HUES48 (cell line): ENCODE measurements at regions not wholly inside any gene's neighbourhood (a gene's known extent, or its start where the extent isn't known, plus 50 kb on each side); places are given as distances from the start of the nearest gene placed in this dataset.
"Not testable (repeated sequence)": the region's sequence is repeated elsewhere in the genome, so short reads cannot be mapped to it uniquely, and the experiment has no call there.

ENCODE experiments used
- H3K27ac ChIP-seq: one replicate; pipeline ENCODE4 v1.7.0; 2013; ENCODE audit warnings: low read depth, low read length, inconsistent platforms
- H3K27me3 ChIP-seq: 2 replicates; pipeline ENCODE4 v1.6.1; 2013; ENCODE audit warnings: mild to moderate bottlenecking, low read length; ENCODE audit not compliant: control insufficient read depth, insufficient read depth
- H3K36me3 ChIP-seq: 2 replicates; pipeline ENCODE4 v1.6.1; 2013; ENCODE audit warnings: low read length; ENCODE audit not compliant: control insufficient read depth, insufficient read depth
- H3K4me1 ChIP-seq: 2 replicates; pipeline ENCODE4 v1.6.1; 2013; ENCODE audit warnings: mild to moderate bottlenecking, low read length; ENCODE audit not compliant: control insufficient read depth, insufficient read depth
- H3K4me3 ChIP-seq: 2 replicates; pipeline ENCODE4 v1.5.1; 2013; ENCODE audit warnings: mild to moderate bottlenecking, low read depth, low read length
- H3K9ac ChIP-seq: 2 replicates; pipeline ENCODE4 v1.6.1; 2013; ENCODE audit warnings: mild to moderate bottlenecking, low read depth, low read length, moderate library complexity
- H3K9me3 ChIP-seq: 2 replicates; pipeline ENCODE4 v1.6.1; 2013; ENCODE audit warnings: low read length; ENCODE audit not compliant: control insufficient read depth, insufficient read depth

GRCh38 chr2:123804126-123804525, 221.0 kb upstream of the CNTNAP5 start:
- not testable (repeated sequence) for H3K4me3 ChIP-seq, H3K36me3 ChIP-seq, H3K4me1 ChIP-seq, H3K27me3 ChIP-seq, H3K27ac ChIP-seq, H3K9ac ChIP-seq
- peaks cover 18% of the 10 kb centered on the region for H3K9me3 ChIP-seq

- not testable (repeated sequence) for H3K9ac ChIP-seq, H3K27me3 ChIP-seq, H3K4me3 ChIP-seq, H3K36me3 ChIP-seq, H3K4me1 ChIP-seq, H3K27ac ChIP-seq
- H3K9me3 ChIP-seq, result peaks cover 18% of the 10 kb centered on the region
These were observed 219.3 kb upstream of the CNTNAP5 start for GRCh38 chr2:123805746-123806145.

GRCh38 chr2:123808243-123808642, 216.8 kb upstream of the CNTNAP5 start:
- Histone ChIP-seq H3K9ac (no peak overlapping the region), H3K36me3 (no peaks in the 10 kb centered on the region), H3K27me3 (no peaks in the 10 kb centered on the region), H3K4me3 (no peak overlapping the region), H3K27ac (no peak overlapping the region), H3K4me1 (no peaks in the 10 kb centered on the region), H3K9me3 (peaks cover 18% of the 10 kb centered on the region)

- no peaks in the 10 kb centered on the region for H3K4me1 ChIP-seq
- H3K4me3 ChIP-seq, result no peak overlapping the region
- H3K27me3 ChIP-seq, result no peaks in the 10 kb centered on the region
- no peaks in the 10 kb centered on the region for H3K36me3 ChIP-seq
- H3K9me3 ChIP-seq, result no peaks in the 10 kb centered on the region
- no peak overlapping the region for H3K27ac ChIP-seq
- no peak overlapping the region for H3K9ac ChIP-seq
These were observed 213.2 kb upstream of the CNTNAP5 start for GRCh38 chr2:123811846-123812245.

- no peak overlapping the region for H3K9ac ChIP-seq
- no peak overlapping the region for H3K4me3 ChIP-seq
- H3K36me3 ChIP-seq, result no peaks in the 10 kb centered on the region
- no peaks in the 10 kb centered on the region for H3K9me3 ChIP-seq
- no peaks in the 10 kb centered on the region for H3K27me3 ChIP-seq
- H3K27ac ChIP-seq, result no peak overlapping the region
- no peaks in the 10 kb centered on the region for H3K4me1 ChIP-seq
These were observed 208.9 kb upstream of the CNTNAP5 start for GRCh38 chr2:123816203-123816602.

- no peak overlapping the region for H3K9ac ChIP-seq
- H3K9me3 ChIP-seq, result no peaks in the 10 kb centered on the region
- no peaks in the 10 kb centered on the region for H3K4me1 ChIP-seq
- no peak overlapping the region for H3K4me3 ChIP-seq
- no peaks in the 10 kb centered on the region for H3K27me3 ChIP-seq
- H3K27ac ChIP-seq, result no peak overlapping the region
- no peaks in the 10 kb centered on the region for H3K36me3 ChIP-seq
These were observed 208.2 kb upstream of the CNTNAP5 start for GRCh38 chr2:123816928-123817327.

GRCh38 chr2:123826729-123827271, 198.3 kb upstream of the CNTNAP5 start:
- H3K27me3 ChIP-seq, result no peaks in the 10 kb centered on the region
- H3K4me3 ChIP-seq, result no peak overlapping the region
- no peaks in the 10 kb centered on the region for H3K4me1 ChIP-seq
- no peak overlapping the region for H3K9ac ChIP-seq
- 0 out of 2 replicates have a peak, but pooled peaks cover 3% of the 10 kb centered on the region for H3K9me3 ChIP-seq
- no peak overlapping the region for H3K27ac ChIP-seq
- H3K36me3 ChIP-seq, result no peaks in the 10 kb centered on the region

GRCh38 chr2:123839326-123839725, 185.8 kb upstream of the CNTNAP5 start:
- Histone ChIP-seq H3K9me3 (peaks cover 11% of the 10 kb centered on the region), H3K9ac (no peak overlapping the region), H3K27ac (no peak overlapping the region), H3K27me3 (no peaks in the 10 kb centered on the region), H3K4me1 (no peaks in the 10 kb centered on the region), H3K36me3 (no peaks in the 10 kb centered on the region), H3K4me3 (no peak overlapping the region)

- H3K27ac ChIP-seq, result no peak overlapping the region
- peaks cover 11% of the 10 kb centered on the region; the same call in 1 of the 2 replicates for H3K9me3 ChIP-seq
- no peaks in the 10 kb centered on the region for H3K27me3 ChIP-seq
- no peaks in the 10 kb centered on the region for H3K36me3 ChIP-seq
- H3K4me3 ChIP-seq, result no peak overlapping the region
- no peak overlapping the region for H3K9ac ChIP-seq
- H3K4me1 ChIP-seq, result no peaks in the 10 kb centered on the region
These were observed 185.1 kb upstream of the CNTNAP5 start for GRCh38 chr2:123840016-123840415.

GRCh38 chr2:123840574-123840973, 184.5 kb upstream of the CNTNAP5 start:
- Histone ChIP-seq H3K4me3 (no peak overlapping the region), H3K27me3 (no peaks in the 10 kb centered on the region), H3K4me1 (no peaks in the 10 kb centered on the region), H3K36me3 (no peaks in the 10 kb centered on the region), H3K9me3 (peaks cover 11% of the 10 kb centered on the region; the same call in 1 of the 2 replicates), H3K27ac (no peak overlapping the region), H3K9ac (no peak overlapping the region)

- no peak overlapping the region for H3K27ac ChIP-seq
- H3K4me1 ChIP-seq, result no peaks in the 10 kb centered on the region
- H3K9ac ChIP-seq, result no peak overlapping the region
- H3K9me3 ChIP-seq, result peaks cover 11% of the 10 kb centered on the region
- no peak overlapping the region for H3K4me3 ChIP-seq
- H3K27me3 ChIP-seq, result no peaks in the 10 kb centered on the region
- no peaks in the 10 kb centered on the region for H3K36me3 ChIP-seq
These were observed 173.8 kb upstream of the CNTNAP5 start for GRCh38 chr2:123851281-123851680.

GRCh38 chr2:123853161-123853560, 171.9 kb upstream of the CNTNAP5 start:
- Histone ChIP-seq H3K4me1 (no peaks in the 10 kb centered on the region), H3K4me3 (no peak overlapping the region), H3K9me3 (peaks cover 11% of the 10 kb centered on the region), H3K27ac (no peak overlapping the region), H3K27me3 (no peaks in the 10 kb centered on the region), H3K36me3 (no peaks in the 10 kb centered on the region), H3K9ac (no peak overlapping the region)
